Natural killer cell (primary cell): ENCODE measurements at regions not wholly inside any gene's neighbourhood (a gene's known extent, or its start where the extent isn't known, plus 50 kb on each side); places are given as distances from the start of the nearest gene placed in this dataset.

Experiments
- ATAC-seq, 3 donors: fragments of 150-1000 bp in 2 of 3; fragments of 200-7000 bp in 1 of 3; cut with Tn5 transposase; 1 replicate in 1 of 3; 2 replicates in 2 of 3; pipeline ENCODE4 v1.10.0; 2021; ENCODE audit warnings: mild to moderate bottlenecking in 2 of 3, moderate library complexity in 2 of 3
- DNase-seq, 2 donors: peaks; one replicate each; pipeline versions ENCODE4 v3.0.0 to v3.0.0-alpha.2; 2013 to 2021; ENCODE audit warnings: mixed read lengths in 1 of 2
- H3K27ac ChIP-seq: one replicate; pipeline ENCODE4 v1.5.1; 2013; ENCODE audit warnings: mild to moderate bottlenecking, low read length
- H3K27me3 ChIP-seq: one replicate; pipeline ENCODE4 v1.6.1; 2013; ENCODE audit warnings: low read length; ENCODE audit not compliant: control insufficient read depth, insufficient read depth
- H3K36me3 ChIP-seq: one replicate; pipeline ENCODE4 v1.6.1; 2013; ENCODE audit warnings: low read length; ENCODE audit not compliant: control insufficient read depth, insufficient read depth
- H3K4me1 ChIP-seq: one replicate; pipeline ENCODE4 v1.6.1; 2013; ENCODE audit warnings: low read length; ENCODE audit not compliant: control insufficient read depth, insufficient read depth
- H3K4me3 ChIP-seq: one replicate; pipeline ENCODE4 v1.5.1; 2013; ENCODE audit warnings: low read length
- H3K9me3 ChIP-seq: one replicate; pipeline ENCODE4 v1.6.1; 2013; ENCODE audit warnings: low read length; ENCODE audit not compliant: control insufficient read depth, insufficient read depth
- H3K27ac Mint-ChIP-seq, 2 donors: one replicate each; pipeline ENCODE4 v1.8.0; 2022; ENCODE audit warnings: mild to moderate bottlenecking in 2 of 2, mixed read lengths in 2 of 2, moderate library complexity in 1 of 2
- H3K27me3 Mint-ChIP-seq, 2 donors: one replicate each; pipeline ENCODE4 v1.8.0; 2022; ENCODE audit warnings: low read depth in 2 of 2, mixed read lengths in 2 of 2
- H3K36me3 Mint-ChIP-seq: one replicate; pipeline ENCODE4 v1.8.0; 2022; ENCODE audit warnings: mixed read lengths
- H3K4me1 Mint-ChIP-seq, 2 donors: one replicate each; pipeline ENCODE4 v1.8.0; 2022; ENCODE audit warnings: mixed read lengths in 2 of 2
- H3K4me3 Mint-ChIP-seq: one replicate; pipeline ENCODE4 v1.8.0; 2022; ENCODE audit warnings: mild to moderate bottlenecking, moderate library complexity, mixed read lengths
- H3K9me3 Mint-ChIP-seq, 2 donors: one replicate each; pipeline ENCODE4 v1.8.0; 2022; ENCODE audit warnings: mixed read lengths in 2 of 2
- WGBS: methylation state at CpG from one replicate; pipeline ENCODE4 v1.1.7; 2013; ENCODE audit warnings: missing lambda C conversion rate; ENCODE audit not compliant: insufficient coverage; 5-methylcytosine and 5-hydroxymethylcytosine counted together
- intact Hi-C: fragments of 100-400 bp; cut with micrococcal nuclease; formaldehyde crosslinking; loops from one replicate; pipeline ENCODE4 v1.14.2; 2022
- TF ChIP-seq, protein P1 (sequence below): fragments of 200-600 bp; IDR thresholded peaks from one replicate; pipeline ENCODE4 v1.8.0; 2022; ENCODE audit warnings: antibody characterized with exemption

DNA sequence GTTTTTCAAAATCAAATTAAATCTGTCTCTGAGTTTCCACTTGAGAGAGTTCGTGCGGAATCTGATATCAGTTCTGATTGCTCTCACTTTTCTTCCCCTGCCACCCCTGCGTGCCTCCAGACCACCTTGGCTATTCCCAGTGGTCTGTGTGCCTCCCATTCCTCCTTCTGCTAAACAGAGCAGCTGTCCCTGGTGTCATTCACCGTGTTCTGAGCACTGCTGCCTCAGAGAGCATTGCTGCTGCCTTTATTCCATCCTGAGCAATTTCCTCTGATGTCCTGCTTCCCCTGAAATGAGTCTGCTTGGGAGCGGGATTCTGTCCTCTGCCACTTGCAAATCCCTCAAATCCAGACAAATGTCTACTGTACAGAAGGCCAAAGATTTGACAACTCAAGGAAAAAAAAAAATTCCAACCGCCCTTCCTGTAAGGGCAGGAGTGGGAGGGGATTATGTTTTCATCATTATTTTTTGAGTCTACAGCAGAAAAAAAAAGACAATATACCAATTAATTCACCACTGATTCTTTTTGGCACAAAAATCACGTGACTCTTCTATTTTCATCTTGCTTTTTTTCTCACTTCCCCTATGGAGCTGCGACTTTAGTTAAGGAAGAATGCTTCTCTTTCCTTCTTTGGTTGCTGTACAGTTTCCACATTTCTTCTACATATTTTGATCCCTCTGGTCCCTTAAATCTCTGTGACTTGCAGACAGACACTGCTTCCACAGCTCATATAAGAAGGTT lies 833.0 kb downstream of the EPHA7 start:
- no peak for ATAC-seq
- intact Hi-C loops: no loop called here
- H3K9me3 Mint-ChIP-seq: peaks cover 5 to 8% of the 10 kb centered on the region in 2 donors

GRCh38 chr6:92582211-92582610 lies 837.1 kb downstream of the EPHA7 start:
- H3K9me3 Mint-ChIP-seq: peaks cover 17 to 18% of the 10 kb centered on the region in 2 donors
- no peak overlapping the region for H3K27ac Mint-ChIP-seq
- Histone ChIP-seq H3K4me3 (no peak overlapping the region), H3K9me3 (no peaks in the 10 kb centered on the region), H3K27me3 (no peaks in the 10 kb centered on the region), H3K27ac (no peak overlapping the region), H3K36me3 (no peaks in the 10 kb centered on the region), H3K4me1 (no peaks in the 10 kb centered on the region)
- TF ChIP-seq, protein P1, sequence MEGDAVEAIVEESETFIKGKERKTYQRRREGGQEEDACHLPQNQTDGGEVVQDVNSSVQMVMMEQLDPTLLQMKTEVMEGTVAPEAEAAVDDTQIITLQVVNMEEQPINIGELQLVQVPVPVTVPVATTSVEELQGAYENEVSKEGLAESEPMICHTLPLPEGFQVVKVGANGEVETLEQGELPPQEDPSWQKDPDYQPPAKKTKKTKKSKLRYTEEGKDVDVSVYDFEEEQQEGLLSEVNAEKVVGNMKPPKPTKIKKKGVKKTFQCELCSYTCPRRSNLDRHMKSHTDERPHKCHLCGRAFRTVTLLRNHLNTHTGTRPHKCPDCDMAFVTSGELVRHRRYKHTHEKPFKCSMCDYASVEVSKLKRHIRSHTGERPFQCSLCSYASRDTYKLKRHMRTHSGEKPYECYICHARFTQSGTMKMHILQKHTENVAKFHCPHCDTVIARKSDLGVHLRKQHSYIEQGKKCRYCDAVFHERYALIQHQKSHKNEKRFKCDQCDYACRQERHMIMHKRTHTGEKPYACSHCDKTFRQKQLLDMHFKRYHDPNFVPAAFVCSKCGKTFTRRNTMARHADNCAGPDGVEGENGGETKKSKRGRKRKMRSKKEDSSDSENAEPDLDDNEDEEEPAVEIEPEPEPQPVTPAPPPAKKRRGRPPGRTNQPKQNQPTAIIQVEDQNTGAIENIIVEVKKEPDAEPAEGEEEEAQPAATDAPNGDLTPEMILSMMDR: no peak
- no peaks in the 10 kb centered on the region for H3K27me3 Mint-ChIP-seq
- H3K36me3 Mint-ChIP-seq: no peaks in the 10 kb centered on the region
- DNase-seq: no peak
- ATAC-seq: no peak
- no peak overlapping the region for H3K4me3 Mint-ChIP-seq
- intact Hi-C loops: no loop called here
- H3K4me1 Mint-ChIP-seq: no peaks in the 10 kb centered on the region
- WGBS: 69% methylated on average over 1 of the region's 1 CpG

More for the DNA sequence above, 833.0 kb downstream of the EPHA7 start:
- Mint-ChIP-seq H3K27me3 (no peaks in the 10 kb centered on the region), H3K27ac (no peak overlapping the region), H3K4me3 (no peak overlapping the region), H3K36me3 (no peaks in the 10 kb centered on the region), H3K4me1 (no peaks in the 10 kb centered on the region)
- no peaks in the 10 kb centered on the region for H3K27me3 ChIP-seq
- no peak for DNase-seq
- TF ChIP-seq, protein P1: no peak
- no peak overlapping the region for H3K27ac ChIP-seq
- 62% methylated on average over 7 of the region's 8 CpGs for WGBS
- H3K36me3 ChIP-seq: no peaks in the 10 kb centered on the region
- H3K4me1 ChIP-seq: no peaks in the 10 kb centered on the region
- H3K9me3 ChIP-seq: no peaks in the 10 kb centered on the region
- H3K4me3 ChIP-seq: no peak overlapping the region

GRCh38 chr6:92577077-92577719 lies 842.2 kb downstream of the EPHA7 start:
- Mint-ChIP-seq H3K9me3 (peaks cover 18 to 20% of the 10 kb centered on the region in 2 donors), H3K4me1 (no peaks in the 10 kb centered on the region), H3K36me3 (no peaks in the 10 kb centered on the region), H3K27me3 (no peaks in the 10 kb centered on the region), H3K4me3 (no peak overlapping the region), H3K27ac (no peak overlapping the region)
- ATAC-seq: no peak
- DNase-seq: no peak
- no peaks in the 10 kb centered on the region for H3K36me3 ChIP-seq
- H3K9me3 ChIP-seq: peaks cover 3% of the 10 kb centered on the region
- no peaks in the 10 kb centered on the region for H3K27me3 ChIP-seq
- no peak overlapping the region for H3K4me3 ChIP-seq
- no peaks in the 10 kb centered on the region for H3K4me1 ChIP-seq
- TF ChIP-seq, protein P1: no peak
- WGBS: 82% methylated on average over 2 of the region's 2 CpGs
- no peak overlapping the region for H3K27ac ChIP-seq
- intact Hi-C loops: no loop called here
